Fibroblast of lung (primary cell): ENCODE measurements at regions not wholly inside any gene's neighbourhood (a gene's known extent, or its start where the extent isn't known, plus 50 kb on each side); places are given as distances from the start of the nearest gene placed in this dataset.

ENCODE experiments used
- CTCF ChIP-seq, 2 donors: IDR thresholded peaks in 1 of 2; conservative IDR thresholded peaks in 1 of 2; 1 replicate in 1 of 2; 2 replicates in 1 of 2; pipeline ENCODE4 v1.5.1; 2011 to 2012; ENCODE audit warnings: low read length in 2 of 2, control low read depth in 1 of 2, inconsistent platforms in 1 of 2, low read depth in 1 of 2, mild to moderate bottlenecking in 1 of 2
- EZH2 ChIP-seq: IDR thresholded peaks from 2 replicates; pipeline ENCODE4 v1.5.1; 2012; ENCODE audit warnings: low read length, control low read depth, mild to moderate bottlenecking; ENCODE audit errors: missing control alignments

DNA sequence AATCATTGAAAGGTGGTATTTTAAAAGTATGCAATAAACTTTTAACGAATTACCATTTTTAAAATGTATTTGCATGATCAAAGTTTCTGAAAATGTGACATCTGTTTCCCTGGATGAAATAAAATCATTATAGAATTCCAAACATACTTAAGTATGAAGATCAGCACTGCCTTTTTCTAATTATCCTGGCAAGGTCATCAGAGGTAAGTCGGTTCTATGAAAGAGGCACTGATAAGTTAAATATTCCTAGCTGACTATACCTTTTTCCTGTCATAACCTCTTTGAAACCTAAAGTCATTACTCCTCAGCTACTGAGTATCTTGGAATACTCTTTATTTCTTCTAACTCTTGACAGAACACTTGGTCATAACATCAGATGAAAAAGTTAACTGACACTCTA, 406.1 kb upstream of the ALCAM start:
- TF ChIP-seq CTCF (conservative IDR thresholded peaks at IDR 0.05 in 1 of 2, IDR thresholded peaks at IDR 0.05 in 1 of 2; ENCODE audit: low read depth in 1 of 2, low read length in 2 of 2) (no peak), EZH2 (no peak)
